ENCODE measurements at regions not wholly inside any gene's neighbourhood (a gene's known extent, or its start where the extent isn't known, plus 50 kb on each side); places are given as distances from the start of the nearest gene placed in this dataset.

DNA sequence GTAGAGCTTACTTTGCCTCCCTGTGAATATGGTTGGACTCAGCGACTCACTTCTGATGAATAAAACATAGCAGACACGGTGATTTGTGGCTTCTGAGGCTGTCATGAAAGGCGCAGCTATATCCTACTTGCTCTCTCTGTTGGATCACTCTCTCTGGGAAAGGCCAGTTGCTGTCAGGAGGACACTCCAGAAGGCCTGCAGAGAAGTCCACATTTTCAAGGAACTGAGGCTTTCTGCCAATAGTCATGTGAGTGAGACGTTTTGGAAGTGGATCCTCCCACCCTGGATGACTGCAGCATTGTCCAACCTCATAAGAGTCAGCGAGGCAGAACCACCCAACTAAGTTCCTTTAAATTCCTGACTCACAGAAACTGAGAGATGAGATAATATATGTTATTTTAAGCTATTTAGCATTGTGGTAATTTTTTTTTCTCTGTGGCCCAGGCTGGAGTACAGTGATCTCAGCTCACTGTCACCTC, 156.0 kb upstream of the MAST4 start:
- no peak overlapping the region for H3K27ac ChIP-seq (ENCODE audit: low read depth, low read length)
- 91% methylated on average over 5 of the region's 5 CpGs; no CpG with 5 or more reads in 1 of the 2 experiments for WGBS, 2 experiments (ENCODE audit: extremely low coverage in 1 of 2, insufficient coverage in 1 of 2, insufficient read length in 1 of 2, insufficient replicate concordance in 2 of 2, low coverage in 1 of 2, low lambda C conversion rate in 2 of 2, missing lambda C conversion rate in 1 of 2)
- no peaks in the 10 kb centered on the region for H3K79me2 ChIP-seq (ENCODE audit: control insufficient read depth in 1 of 2, insufficient read depth in 2 of 2, low read length in 2 of 2)
- no peak for DNase-seq (ENCODE audit: low read depth in 1 of 2, low spot score in 2 of 2)
- H3K4me2 ChIP-seq (ENCODE audit: insufficient read depth in 1 of 2, low read depth in 2 of 2, low read length in 2 of 2) = no peak overlapping the region
- H2BK120ac ChIP-seq (replicated peaks; ENCODE audit: low read depth, low read length) = no peak overlapping the region
- H3K56ac ChIP-seq (replicated peaks; ENCODE audit: insufficient read length, low read depth, low read length) = no peak overlapping the region
- CTCF ChIA-PET (ENCODE audit: partially characterized antibody) = interaction anchor here (0.6 to 5.3 kb wide), 2 partner anchors 134 to 557 kb away, joined by 4 to 18 read pairs; no protein-coding TSS in a partner anchor
- H3K27me3 ChIP-seq (replicated peaks in 1 of 4; ENCODE audit: control insufficient read depth in 3 of 4, extremely low read depth in 1 of 4, insufficient read depth in 3 of 4, low read length in 3 of 4) = no peaks in the 10 kb centered on the region
- H2BK15ac ChIP-seq (ENCODE audit: low read length) = no peak overlapping the region
- no peak overlapping the region for H3K9ac ChIP-seq (replicated peaks in 1 of 4; ENCODE audit: extremely low read depth in 1 of 4, low read depth in 3 of 4, low read length in 3 of 4)
- H2BK20ac ChIP-seq (ENCODE audit: low read length) = no peak overlapping the region
- H3K9me3 ChIP-seq (ENCODE audit: insufficient read depth in 2 of 2, low read depth in 1 of 2, low read length in 1 of 2) = no peaks in the 10 kb centered on the region
- H2BK5ac ChIP-seq (ENCODE audit: low read depth, low read length) = no peak overlapping the region
- no peak overlapping the region for H2BK12ac ChIP-seq (ENCODE audit: low read depth, low read length)
- no peak overlapping the region for H4K91ac ChIP-seq (replicated peaks; ENCODE audit: insufficient read length, low read length)
- no peaks in the 10 kb centered on the region for H3K79me1 ChIP-seq (ENCODE audit: low read depth, low read length)
- FAIRE-seq = no peak
- POLR2A ChIA-PET (ENCODE audit: partially characterized antibody) = no interaction called here
- no peak overlapping the region for H3K18ac ChIP-seq (ENCODE audit: extremely low read depth, low read length)
- no peak overlapping the region for H3K23ac ChIP-seq (ENCODE audit: insufficient read length)
- H2AK5ac ChIP-seq (ENCODE audit: low read depth, low read length) = no peak overlapping the region
- no peak overlapping the region for H4K5ac ChIP-seq (ENCODE audit: insufficient read length, low read depth, low read length)
- no peaks in the 10 kb centered on the region for H4K20me1 ChIP-seq (replicated peaks in 1 of 2; ENCODE audit: control insufficient read depth in 1 of 2, insufficient read depth in 2 of 2, low read length in 2 of 2)
- no peaks in the 10 kb centered on the region for H3K23me2 ChIP-seq (ENCODE audit: low read depth, low read length)
- H3K14ac ChIP-seq (ENCODE audit: insufficient read length) = no peak overlapping the region
- H3K4me1 ChIP-seq (replicated peaks in 1 of 4; ENCODE audit: control insufficient read depth in 3 of 4, insufficient read depth in 4 of 4, low read length in 3 of 4) = no peaks in the 10 kb centered on the region
- no peaks in the 10 kb centered on the region for H3K36me3 ChIP-seq (ENCODE audit: control insufficient read depth in 2 of 4, insufficient read depth in 4 of 4, low read length in 3 of 4)
- H2AFZ ChIP-seq (ENCODE audit: low read length) = no peak overlapping the region
- no peak overlapping the region for H3K4ac ChIP-seq (replicated peaks; ENCODE audit: insufficient read length, low read depth, low read length)
- H4K8ac ChIP-seq (ENCODE audit: extremely low read depth, insufficient read depth, low read length) = no peak overlapping the region
- no peak overlapping the region for H3K4me3 ChIP-seq (ENCODE audit: extremely low read depth in 1 of 4, insufficient read depth in 2 of 4, low read depth in 3 of 4, low read length in 4 of 4)
- TF ChIP-seq GABPA (IDR thresholded peaks at IDR 0.05; ENCODE audit: borderline replicate concordance, insufficient read depth, low read length) = no peak
- no peak for TF ChIP-seq RBBP5 (IDR thresholded peaks at IDR 0.05; ENCODE audit: borderline replicate concordance, low read depth, low read length)
- no peak for TF ChIP-seq ASH2L (IDR thresholded peaks at IDR 0.05; ENCODE audit: low read length)
- no peak for TF ChIP-seq PHF8 (conservative IDR thresholded peaks at IDR 0.05; ENCODE audit: low read depth, low read length)
- no peak for TF ChIP-seq SP2 (IDR thresholded peaks at IDR 0.05; ENCODE audit: low read length)
- TF ChIP-seq SRF (IDR thresholded peaks at IDR 0.05; ENCODE audit: low read depth, low read length) = no peak
- TF ChIP-seq, protein P1, sequence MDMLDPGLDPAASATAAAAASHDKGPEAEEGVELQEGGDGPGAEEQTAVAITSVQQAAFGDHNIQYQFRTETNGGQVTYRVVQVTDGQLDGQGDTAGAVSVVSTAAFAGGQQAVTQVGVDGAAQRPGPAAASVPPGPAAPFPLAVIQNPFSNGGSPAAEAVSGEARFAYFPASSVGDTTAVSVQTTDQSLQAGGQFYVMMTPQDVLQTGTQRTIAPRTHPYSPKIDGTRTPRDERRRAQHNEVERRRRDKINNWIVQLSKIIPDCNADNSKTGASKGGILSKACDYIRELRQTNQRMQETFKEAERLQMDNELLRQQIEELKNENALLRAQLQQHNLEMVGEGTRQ (IDR thresholded peaks at IDR 0.05; ENCODE audit: low read length) = no peak
- TF ChIP-seq JUN (IDR thresholded peaks at IDR 0.05; ENCODE audit: low read depth, low read length) = no peak
- TF ChIP-seq CREB1 (IDR thresholded peaks at IDR 0.05) = no peak
- no peak for TF ChIP-seq CTBP2 (IDR thresholded peaks at IDR 0.05; ENCODE audit: borderline replicate concordance, insufficient read depth, insufficient read length, low read length)
- no peak for TF ChIP-seq CEBPB (IDR thresholded peaks at IDR 0.05; ENCODE audit: low read depth, low read length)
- TF ChIP-seq HDAC2 (IDR thresholded peaks at IDR 0.05; ENCODE audit: borderline replicate concordance in 1 of 2, low read depth in 2 of 2, low read length in 2 of 2) = no peak
- TF ChIP-seq, protein P2, sequence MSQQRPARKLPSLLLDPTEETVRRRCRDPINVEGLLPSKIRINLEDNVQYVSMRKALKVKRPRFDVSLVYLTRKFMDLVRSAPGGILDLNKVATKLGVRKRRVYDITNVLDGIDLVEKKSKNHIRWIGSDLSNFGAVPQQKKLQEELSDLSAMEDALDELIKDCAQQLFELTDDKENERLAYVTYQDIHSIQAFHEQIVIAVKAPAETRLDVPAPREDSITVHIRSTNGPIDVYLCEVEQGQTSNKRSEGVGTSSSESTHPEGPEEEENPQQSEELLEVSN (IDR thresholded peaks at IDR 0.05) = no peak
